GM12878 (cell line): ENCODE measurements at regions not wholly inside any gene's neighbourhood (a gene's known extent, or its start where the extent isn't known, plus 50 kb on each side); places are given as distances from the start of the nearest gene placed in this dataset.

Experiments used
- ATAC-seq: fragments of 200-7000 bp; cut with Tn5 transposase; 3 replicates; pipeline ENCODE4 v1.9.1; 2020; ENCODE audit warnings: mild to moderate bottlenecking, moderate library complexity
- BruUV-seq: library from RNA; stranded (reverse); fragments of 400-500 nt; replicated peaks from 2 replicates; lab custom pipeline; 2021; lab: Mats Ljungman, UMichigan
- CTCF ChIA-PET: fragments of 300-600 bp; sonication (Branson Sonifier 250); formaldehyde crosslinking; extraction: SDS; loops from one replicate; lab custom pipeline; 2021; ENCODE audit warnings: inconsistent platforms; lab: Yijun Ruan, JAX
- POLR2A ChIA-PET: fragments of 350-600 bp; formaldehyde crosslinking; extraction: SDS; loops from one replicate; lab custom pipeline; 2021; ENCODE audit warnings: inconsistent platforms; lab: Charles Lee
- RAD21 ChIA-PET: fragments of 300-600 bp; sonication (Branson Sonifier 250); formaldehyde crosslinking; loops from one replicate; lab custom pipeline; 2023; ENCODE audit warnings: antibody characterized with exemption; ENCODE audit not compliant: unreplicated experiment; lab: Charles Lee
- SMC1A ChIA-PET: fragments of 300-600 bp; sonication (Branson Sonifier 250); formaldehyde crosslinking; loops from one replicate; lab custom pipeline; 2023; ENCODE audit not compliant: unreplicated experiment, uncharacterized antibody; lab: Charles Lee
- DNase-seq: peaks from one replicate; pipeline ENCODE4 v3.0.0-alpha.2; 2011; ENCODE audit warnings: low read depth, low spot score
- FAIRE-seq: peaks from 3 replicates; lab custom pipeline; 2011; peaks lifted over from hg19 to GRCh38; lab: Jason Lieb, UNC
- H2AFZ ChIP-seq: 2 replicates; pipeline ENCODE4 v1.6.0; 2011; ENCODE audit warnings: low read depth, low read length, control low read depth; ENCODE audit not compliant: control insufficient read depth
- H3K27ac ChIP-seq: 2 replicates; pipeline ENCODE4 v1.5.1; 2011; ENCODE audit warnings: control low read depth; ENCODE audit not compliant: control insufficient read depth, insufficient read depth
- H3K27me3 ChIP-seq, 2 experiments: replicated peaks in 1 of 2; 2 replicates each; pipeline versions ENCODE4 v1.6.0 to v1.6.1; 2011; ENCODE audit warnings: low read length in 1 of 2; ENCODE audit not compliant: control insufficient read depth in 2 of 2, insufficient read depth in 2 of 2
- H3K36me3 ChIP-seq, 2 experiments: 2 replicates each; pipeline ENCODE4 v1.5.1; 2011; ENCODE audit warnings: low read length in 1 of 2; ENCODE audit not compliant: control insufficient read depth in 2 of 2, insufficient read depth in 2 of 2
- H3K4me1 ChIP-seq: 2 replicates; pipeline ENCODE4 v1.6.1; 2011; ENCODE audit warnings: mild to moderate bottlenecking, low read length, moderate library complexity, mixed read lengths; ENCODE audit not compliant: control insufficient read depth, insufficient read depth
- H3K4me2 ChIP-seq: 2 replicates; pipeline ENCODE4 v1.6.0; 2011; ENCODE audit warnings: control low read depth; ENCODE audit not compliant: control insufficient read depth, insufficient read depth
- H3K4me3 ChIP-seq: fragments of 200-600 bp; sonication (generic); 2 replicates; pipeline ENCODE4 v1.5.1; 2016
- H3K79me2 ChIP-seq: 2 replicates; pipeline ENCODE4 v1.6.0; 2011; ENCODE audit warnings: low read length; ENCODE audit not compliant: control insufficient read depth, insufficient read depth
- H3K9ac ChIP-seq: 2 replicates; pipeline ENCODE4 v1.8.0; 2011; ENCODE audit warnings: low read length, control low read depth, mixed read lengths; ENCODE audit not compliant: control insufficient read depth, insufficient read depth
- H3K9me3 ChIP-seq: replicated peaks from 3 replicates; pipeline ENCODE4 v1.5.1; 2011; ENCODE audit warnings: mild to moderate bottlenecking, low read length; ENCODE audit not compliant: control insufficient read depth, insufficient read depth
- H4K20me1 ChIP-seq: 2 replicates; pipeline ENCODE4 v1.6.0; 2011; ENCODE audit not compliant: control insufficient read depth, insufficient read depth
- BHLHE40 ChIP-seq, 2 experiments: fragments of 450-650 bp in 1 of 2; IDR thresholded peaks; 2 replicates each; pipeline ENCODE4 v1.6.1; 2011 to 2017; ENCODE audit warnings: low read depth in 2 of 2, borderline replicate concordance in 1 of 2, improper control_type of control experiment in 1 of 2, low read length in 1 of 2, mild to moderate bottlenecking in 1 of 2
- BRCA1 ChIP-seq: IDR thresholded peaks from 2 replicates; pipeline ENCODE4 v1.6.1; 2011; ENCODE audit warnings: low read depth, low read length, improper control_type of control experiment
- EED ChIP-seq: sonication (generic); IDR thresholded peaks from 2 replicates; pipeline ENCODE4 v1.6.1; 2016; ENCODE audit warnings: antibody characterized with exemption, low read depth
- JUNB ChIP-seq: IDR thresholded peaks from 2 replicates; pipeline ENCODE4 v1.6.1; 2016; ENCODE audit warnings: antibody characterized with exemption, mild to moderate bottlenecking
- KDM1A ChIP-seq: fragments of 200-600 bp; sonication (generic); IDR thresholded peaks from 2 replicates; pipeline ENCODE4 v1.6.1; 2016; ENCODE audit warnings: borderline replicate concordance
- MTA3 ChIP-seq: IDR thresholded peaks from 2 replicates; pipeline ENCODE4 v1.6.1; 2012; ENCODE audit warnings: low read length, inconsistent platforms, borderline replicate concordance
- NFYA ChIP-seq: IDR thresholded peaks from 2 replicates; pipeline ENCODE4 v1.6.1; 2011; ENCODE audit warnings: low read depth, mild to moderate bottlenecking, low read length, improper control_type of control experiment, borderline replicate concordance
- POLR2A ChIP-seq: IDR thresholded peaks from 2 replicates; pipeline ENCODE4 v1.6.1; 2011; ENCODE audit warnings: low read depth, mild to moderate bottlenecking, low read length
- ZBTB4 ChIP-seq: fragments of 450-650 bp; formaldehyde crosslinking; IDR thresholded peaks from 2 replicates; pipeline ENCODE4 v1.4.0; 2022; ENCODE audit warnings: mild to moderate bottlenecking, moderate library complexity
- WGBS: methylation state at CpG from one replicate; pipeline ENCODE4 v1.1.6; 2016; ENCODE audit warnings: low lambda C conversion rate; ENCODE audit not compliant: insufficient replicate concordance, insufficient coverage; ENCODE audit errors: missing lambda C conversion rate; 5-methylcytosine and 5-hydroxymethylcytosine counted together
- in situ Hi-C: fragments of 300-500 bp; cut with MboI; formaldehyde crosslinking; loops from 9 replicates; pipeline ENCODE4 v1.14.3; 2018; ENCODE audit warnings: mixed read lengths
- intact Hi-C: fragments of 100-400 bp; cut with micrococcal nuclease; formaldehyde crosslinking; loops from one replicate; pipeline ENCODE4 v1.14.2; 2022; ENCODE audit not compliant: unreplicated experiment
- TF ChIP-seq, protein P1 (sequence below), 3 experiments: IDR thresholded peaks in 2 of 3; conservative IDR thresholded peaks in 1 of 3; 2 replicates each; pipeline ENCODE4 v1.5.1; 2011; ENCODE audit warnings: low read depth in 3 of 3, low read length in 3 of 3, mild to moderate bottlenecking in 3 of 3, control low read depth in 2 of 3, moderate library complexity in 2 of 3, inconsistent platforms in 1 of 3, mixed read lengths in 1 of 3; ENCODE audit not compliant: control insufficient read depth in 2 of 3, insufficient read depth in 1 of 3; ENCODE audit errors: extremely low read depth in 1 of 3

DNA sequence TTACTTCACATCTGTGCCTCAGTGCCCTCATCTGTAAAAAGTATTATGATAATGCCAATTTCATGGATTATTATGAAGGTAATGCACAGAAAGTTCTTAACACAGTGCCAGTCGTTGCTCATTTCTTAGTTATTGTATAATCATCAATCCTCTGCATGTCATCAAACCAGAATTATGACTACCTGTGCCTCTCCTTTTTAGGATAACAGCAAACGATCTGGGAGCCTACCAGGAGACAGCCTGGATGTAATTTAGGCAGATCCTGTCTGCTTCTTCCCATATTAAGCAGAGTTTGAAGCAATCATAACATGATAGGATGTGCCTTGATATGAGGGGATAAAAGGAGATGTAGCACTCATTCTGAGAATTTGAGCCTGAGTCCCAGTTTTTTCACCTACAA lies 177.4 kb upstream of the DPT start:
- Histone ChIP-seq H3K36me3 (no peaks in the 10 kb centered on the region), H2AFZ (no peak overlapping the region), H3K9me3 (no peaks in the 10 kb centered on the region), H3K79me2 (no peaks in the 10 kb centered on the region), H3K27ac (no peak overlapping the region), H3K27me3 (no peaks in the 10 kb centered on the region; a peak in 1 of 4 replicates), H3K9ac (no peak overlapping the region), H3K4me3 (no peak overlapping the region), H4K20me1 (no peaks in the 10 kb centered on the region), H3K4me2 (no peak overlapping the region), H3K4me1 (no peaks in the 10 kb centered on the region)
- ATAC-seq (no peak), FAIRE-seq (no peak), DNase-seq (no peak)
- ChIA-PET CTCF (interaction anchor here (0.6 kb wide), 1 partner anchor 80 kb away, joined by 4 read pairs; no protein-coding TSS in a partner anchor), RAD21 (interaction anchor here (0.9 kb wide), 1 partner anchor 204 kb away, joined by 3 read pairs; no protein-coding TSS in a partner anchor), POLR2A (no interaction called here), SMC1A (interaction anchor here (0.9 to 3.3 kb wide), 3 partner anchors 14 to 43 kb away, joined by 3 to 21 read pairs (median 5); no protein-coding TSS in a partner anchor)
- WGBS = 2% methylated on average over 2 of the region's 2 CpGs
- no TSS peak for BruUV-seq
- intact Hi-C loops (no loop called here), in situ Hi-C loops (no loop called here)
- TF ChIP-seq, protein P1, sequence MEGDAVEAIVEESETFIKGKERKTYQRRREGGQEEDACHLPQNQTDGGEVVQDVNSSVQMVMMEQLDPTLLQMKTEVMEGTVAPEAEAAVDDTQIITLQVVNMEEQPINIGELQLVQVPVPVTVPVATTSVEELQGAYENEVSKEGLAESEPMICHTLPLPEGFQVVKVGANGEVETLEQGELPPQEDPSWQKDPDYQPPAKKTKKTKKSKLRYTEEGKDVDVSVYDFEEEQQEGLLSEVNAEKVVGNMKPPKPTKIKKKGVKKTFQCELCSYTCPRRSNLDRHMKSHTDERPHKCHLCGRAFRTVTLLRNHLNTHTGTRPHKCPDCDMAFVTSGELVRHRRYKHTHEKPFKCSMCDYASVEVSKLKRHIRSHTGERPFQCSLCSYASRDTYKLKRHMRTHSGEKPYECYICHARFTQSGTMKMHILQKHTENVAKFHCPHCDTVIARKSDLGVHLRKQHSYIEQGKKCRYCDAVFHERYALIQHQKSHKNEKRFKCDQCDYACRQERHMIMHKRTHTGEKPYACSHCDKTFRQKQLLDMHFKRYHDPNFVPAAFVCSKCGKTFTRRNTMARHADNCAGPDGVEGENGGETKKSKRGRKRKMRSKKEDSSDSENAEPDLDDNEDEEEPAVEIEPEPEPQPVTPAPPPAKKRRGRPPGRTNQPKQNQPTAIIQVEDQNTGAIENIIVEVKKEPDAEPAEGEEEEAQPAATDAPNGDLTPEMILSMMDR (IDR thresholded peaks at IDR 0.05 in 2 of 3, conservative IDR thresholded peaks at IDR 0.05 in 1 of 3; ENCODE audit: control insufficient read depth in 2 of 3, extremely low read depth in 1 of 3, insufficient read depth in 1 of 3, low read depth in 3 of 3, low read length in 3 of 3) = no peak
- no peak for TF ChIP-seq NFYA
- no peak for TF ChIP-seq KDM1A
- TF ChIP-seq POLR2A = no peak
- TF ChIP-seq ZBTB4 (CRISPR knock-in tag) = no peak
- TF ChIP-seq BRCA1 = no peak
- TF ChIP-seq JUNB = no peak
- no peak for TF ChIP-seq EED
- no peak for TF ChIP-seq MTA3
- TF ChIP-seq BHLHE40 (IDR thresholded peaks at IDR 0.05; ENCODE audit: borderline replicate concordance in 1 of 2, low read depth in 2 of 2, low read length in 1 of 2) = no peak
